ENCODE measurements at regions not wholly inside any gene's neighbourhood (a gene's known extent, or its start where the extent isn't known, plus 50 kb on each side); places are given as distances from the start of the nearest gene placed in this dataset.

DNA sequence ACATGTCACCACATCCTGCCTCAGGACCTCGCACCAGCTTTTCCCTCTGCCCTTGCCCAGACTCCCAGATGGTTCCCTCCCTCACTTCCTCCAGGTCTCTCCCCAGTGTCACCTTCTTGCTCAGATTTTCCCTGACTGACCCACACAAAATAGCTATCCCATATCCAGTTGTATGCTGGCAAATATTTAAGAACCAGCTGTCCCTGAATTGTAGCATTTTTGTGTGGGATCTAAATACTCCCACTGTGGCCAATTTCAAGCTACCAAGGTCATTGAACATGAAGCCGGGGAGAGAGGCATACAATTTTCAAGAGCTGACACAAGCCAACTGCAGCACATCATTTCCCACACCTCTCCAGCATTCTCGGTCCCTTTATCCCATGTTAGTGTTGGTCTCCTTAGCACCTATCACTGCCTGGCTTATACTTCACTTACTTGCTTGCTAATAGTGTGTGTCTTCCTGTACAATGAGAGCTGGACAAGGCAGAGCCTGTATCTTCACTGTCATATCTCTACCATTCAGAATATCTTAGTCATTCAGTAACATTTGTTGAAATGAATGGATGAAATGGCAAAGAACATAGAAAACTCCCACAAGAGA lies 101.3 kb upstream of the CTNNB1 start:
- Histone ChIP-seq H3K27me3 (ENCODE audit: insufficient read depth, low read depth, severe bottlenecking) (no peaks in the 10 kb centered on the region), H3K36me3 (no peaks in the 10 kb centered on the region), H3K27ac (no peak overlapping the region), H3K9me3 (ENCODE audit: severe bottlenecking) (no peaks in the 10 kb centered on the region), H3K4me3 (ENCODE audit: low read depth, low read length) (no peak overlapping the region)
- DNase-seq, result no peak
- TF ChIP-seq, protein P1, sequence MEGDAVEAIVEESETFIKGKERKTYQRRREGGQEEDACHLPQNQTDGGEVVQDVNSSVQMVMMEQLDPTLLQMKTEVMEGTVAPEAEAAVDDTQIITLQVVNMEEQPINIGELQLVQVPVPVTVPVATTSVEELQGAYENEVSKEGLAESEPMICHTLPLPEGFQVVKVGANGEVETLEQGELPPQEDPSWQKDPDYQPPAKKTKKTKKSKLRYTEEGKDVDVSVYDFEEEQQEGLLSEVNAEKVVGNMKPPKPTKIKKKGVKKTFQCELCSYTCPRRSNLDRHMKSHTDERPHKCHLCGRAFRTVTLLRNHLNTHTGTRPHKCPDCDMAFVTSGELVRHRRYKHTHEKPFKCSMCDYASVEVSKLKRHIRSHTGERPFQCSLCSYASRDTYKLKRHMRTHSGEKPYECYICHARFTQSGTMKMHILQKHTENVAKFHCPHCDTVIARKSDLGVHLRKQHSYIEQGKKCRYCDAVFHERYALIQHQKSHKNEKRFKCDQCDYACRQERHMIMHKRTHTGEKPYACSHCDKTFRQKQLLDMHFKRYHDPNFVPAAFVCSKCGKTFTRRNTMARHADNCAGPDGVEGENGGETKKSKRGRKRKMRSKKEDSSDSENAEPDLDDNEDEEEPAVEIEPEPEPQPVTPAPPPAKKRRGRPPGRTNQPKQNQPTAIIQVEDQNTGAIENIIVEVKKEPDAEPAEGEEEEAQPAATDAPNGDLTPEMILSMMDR (IDR thresholded peaks at IDR 0.05; ENCODE audit: low read depth, low read length), result no peak

DNA sequence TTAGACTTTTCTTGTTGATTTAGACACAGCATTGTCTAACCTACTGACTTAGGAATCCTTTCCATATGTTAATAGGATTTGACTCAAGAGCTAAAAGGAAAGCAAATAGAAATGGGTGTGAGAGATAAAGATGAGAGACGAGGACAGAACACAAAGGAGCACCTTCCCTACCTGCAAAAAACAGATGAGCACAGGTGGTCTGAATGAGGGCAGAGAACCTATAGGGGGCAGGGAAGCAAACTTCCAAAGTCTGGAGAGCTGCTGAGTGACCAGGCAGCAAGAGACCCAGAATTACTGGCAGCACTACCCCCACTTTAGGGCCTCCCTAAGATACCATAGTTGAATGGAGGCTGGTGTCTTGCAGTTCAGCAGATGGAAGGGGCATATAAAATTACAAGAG lies 98.1 kb upstream of the CTNNB1 start:
- TF ChIP-seq, protein P1 (IDR thresholded peaks at IDR 0.05; ENCODE audit: low read depth, low read length), result no peak
- H3K27ac ChIP-seq, result no peak overlapping the region

DNA sequence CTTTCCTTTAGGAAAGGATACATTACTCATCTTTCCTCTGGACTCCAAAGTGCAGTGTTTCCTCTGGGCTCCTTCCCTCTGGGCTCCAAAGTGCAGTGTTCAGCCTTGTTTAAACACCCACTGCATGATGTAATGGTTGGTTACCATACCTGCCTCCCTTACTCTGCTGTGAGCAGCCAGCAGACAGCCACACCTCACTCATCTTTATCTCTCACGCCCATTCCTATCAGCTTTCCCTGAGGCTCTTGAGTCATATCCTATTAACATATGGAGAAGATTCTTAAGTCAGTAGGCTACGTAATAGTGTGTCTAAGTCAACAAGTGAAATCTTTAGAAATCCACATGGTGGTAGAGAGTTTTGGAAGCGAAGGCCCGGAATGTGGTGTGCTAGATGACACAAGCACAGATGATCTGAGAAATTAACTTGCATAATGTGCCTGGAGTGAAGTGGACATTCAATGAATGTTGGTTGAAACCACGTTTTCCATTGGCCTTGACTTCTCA lies 97.2 kb upstream of the CTNNB1 start:
- Histone ChIP-seq H3K9me3 (ENCODE audit: severe bottlenecking) (no peaks in the 10 kb centered on the region), H3K27ac (no peak overlapping the region), H3K27me3 (ENCODE audit: insufficient read depth, low read depth, severe bottlenecking) (no peaks in the 10 kb centered on the region), H3K4me3 (ENCODE audit: low read depth, low read length) (no peak overlapping the region), H3K36me3 (no peaks in the 10 kb centered on the region)
- DNase-seq, result no peak
- TF ChIP-seq, protein P1 (IDR thresholded peaks at IDR 0.05; ENCODE audit: low read depth, low read length), result no peak

More for the DNA sequence above, 98.1 kb upstream of the CTNNB1 start:
- H3K4me3 ChIP-seq (ENCODE audit: low read depth, low read length), result no peak overlapping the region
- no peaks in the 10 kb centered on the region for H3K36me3 ChIP-seq
- no peak for DNase-seq
- no peaks in the 10 kb centered on the region for H3K27me3 ChIP-seq (ENCODE audit: insufficient read depth, low read depth, severe bottlenecking)
- no peaks in the 10 kb centered on the region for H3K9me3 ChIP-seq (ENCODE audit: severe bottlenecking)

DNA sequence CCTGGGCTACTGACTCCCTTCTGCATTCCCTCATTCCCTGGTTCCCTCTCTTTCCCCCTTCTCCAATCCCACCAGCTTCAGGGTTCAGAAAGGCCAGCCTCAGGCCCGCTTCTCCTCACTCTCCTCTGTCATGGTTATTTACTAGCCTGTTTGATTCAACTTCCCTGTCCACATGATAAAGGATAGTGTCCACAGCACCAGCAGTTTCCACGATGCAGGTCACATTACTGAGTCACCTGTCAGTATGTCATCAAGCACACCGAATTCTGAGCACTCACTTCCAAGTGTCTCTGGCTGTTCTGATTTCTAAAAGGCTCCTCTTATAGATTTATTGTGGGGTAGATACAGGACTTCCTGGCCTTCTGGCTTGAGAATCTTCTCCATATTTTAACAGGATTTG lies 96.6 kb upstream of the CTNNB1 start:
- no peak overlapping the region for H3K4me3 ChIP-seq (ENCODE audit: low read depth, low read length)
- TF ChIP-seq, protein P1 (IDR thresholded peaks at IDR 0.05; ENCODE audit: low read depth, low read length), result no peak
- H3K27me3 ChIP-seq (ENCODE audit: insufficient read depth, low read depth, severe bottlenecking), result no peaks in the 10 kb centered on the region
- no peak overlapping the region for H3K27ac ChIP-seq
- DNase-seq, result no peak
- no peaks in the 10 kb centered on the region for H3K36me3 ChIP-seq
- H3K9me3 ChIP-seq (ENCODE audit: severe bottlenecking), result no peaks in the 10 kb centered on the region

DNA sequence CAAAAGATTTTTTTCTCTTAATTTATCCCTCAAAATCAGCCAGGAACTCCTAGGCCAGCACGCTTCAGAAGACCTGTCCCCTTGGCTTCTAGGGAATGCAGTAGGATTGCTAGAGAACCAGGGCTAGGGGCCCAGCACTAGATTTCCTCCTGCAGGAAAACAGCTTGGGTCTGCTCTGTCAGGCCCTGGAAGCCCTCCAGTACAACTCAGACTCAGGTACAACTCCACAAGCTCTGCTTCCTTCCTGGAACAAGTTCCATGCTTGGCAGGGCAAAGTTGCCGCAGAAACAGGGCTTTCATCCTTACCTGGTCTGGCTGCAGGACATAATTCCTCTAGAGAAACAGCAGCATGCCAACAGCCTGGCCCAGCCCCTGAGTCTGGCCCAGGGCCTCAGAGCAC lies 96.1 kb upstream of the CTNNB1 start:
- Histone ChIP-seq H3K4me3 (ENCODE audit: low read depth, low read length) (no peak overlapping the region), H3K36me3 (no peaks in the 10 kb centered on the region), H3K27ac (no peak overlapping the region), H3K9me3 (ENCODE audit: severe bottlenecking) (no peaks in the 10 kb centered on the region), H3K27me3 (ENCODE audit: insufficient read depth, low read depth, severe bottlenecking) (no peaks in the 10 kb centered on the region)
- TF ChIP-seq, protein P1 (IDR thresholded peaks at IDR 0.05; ENCODE audit: low read depth, low read length), result no peak
- no peak for DNase-seq

DNA sequence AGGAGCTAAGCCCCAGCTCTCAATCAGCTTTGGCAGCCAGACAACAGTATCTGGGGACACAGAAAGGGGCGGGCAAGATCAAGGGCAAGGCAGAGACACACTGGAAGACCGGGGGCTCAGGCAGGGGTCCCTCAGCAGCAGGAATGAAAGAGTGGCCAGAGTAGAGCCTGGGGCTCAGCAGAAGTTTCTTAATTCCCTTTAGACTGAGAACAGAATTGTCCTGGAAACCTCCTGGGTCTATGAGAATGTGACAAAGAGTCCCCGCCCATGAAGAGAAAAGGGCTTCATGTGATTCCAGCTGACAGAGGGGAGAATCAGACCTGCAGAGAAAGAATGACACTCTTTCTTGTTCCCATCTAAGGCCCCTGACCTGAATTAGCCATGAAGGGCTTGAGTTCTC lies 95.2 kb upstream of the CTNNB1 start:
- H3K27ac ChIP-seq, result no peak overlapping the region
- no peaks in the 10 kb centered on the region for H3K36me3 ChIP-seq
- no peaks in the 10 kb centered on the region for H3K27me3 ChIP-seq (ENCODE audit: insufficient read depth, low read depth, severe bottlenecking)
- no peak overlapping the region for H3K4me3 ChIP-seq (ENCODE audit: low read depth, low read length)
- DNase-seq, result no peak
- TF ChIP-seq, protein P1 (IDR thresholded peaks at IDR 0.05; ENCODE audit: low read depth, low read length), result no peak
- H3K9me3 ChIP-seq (ENCODE audit: severe bottlenecking), result no peaks in the 10 kb centered on the region
